Activated CD4-positive, alpha-beta memory T cell treated with anti-CD3 and anti-CD28 coated beads, Interleukin-2, amount 10 ng/mL, durations not matched to agents 7 days and 5 days (primary cell): ENCODE measurements at regions not wholly inside any gene's neighbourhood (a gene's known extent, or its start where the extent isn't known, plus 50 kb on each side); places are given as distances from the start of the nearest gene placed in this dataset.

ENCODE experiments used
- CTCF ChIA-PET: fragments of 350-600 bp; sonication (Branson Sonifier 250); formaldehyde crosslinking; loops from one replicate; lab custom pipeline; 2021; ENCODE audit warnings: antibody characterized with exemption, inconsistent platforms; lab: Charles Lee
- POLR2A ChIA-PET: fragments of 350-600 bp; sonication (Branson Sonifier 250); formaldehyde crosslinking; loops from one replicate; lab custom pipeline; 2021; ENCODE audit warnings: antibody characterized with exemption; lab: Charles Lee
- DNase-seq: peaks from one replicate; pipeline ENCODE4 v3.0.0-alpha.2; 2020
- H3K27ac Mint-ChIP-seq: one replicate; pipeline ENCODE4 v1.8.0; 2021; ENCODE audit warnings: mild to moderate bottlenecking, mixed read lengths
- H3K27me3 Mint-ChIP-seq: one replicate; pipeline ENCODE4 v1.8.0; 2021; ENCODE audit warnings: mixed read lengths
- H3K36me3 Mint-ChIP-seq: one replicate; pipeline ENCODE4 v1.8.0; 2021; ENCODE audit warnings: low read depth, mixed read lengths
- H3K4me1 Mint-ChIP-seq: one replicate; pipeline ENCODE4 v1.8.0; 2021; ENCODE audit warnings: mixed read lengths
- H3K4me3 Mint-ChIP-seq: one replicate; pipeline ENCODE4 v1.8.0; 2021; ENCODE audit warnings: mild to moderate bottlenecking, mixed read lengths
- H3K9me3 Mint-ChIP-seq: one replicate; pipeline ENCODE4 v1.8.0; 2021; ENCODE audit warnings: mixed read lengths

DNA sequence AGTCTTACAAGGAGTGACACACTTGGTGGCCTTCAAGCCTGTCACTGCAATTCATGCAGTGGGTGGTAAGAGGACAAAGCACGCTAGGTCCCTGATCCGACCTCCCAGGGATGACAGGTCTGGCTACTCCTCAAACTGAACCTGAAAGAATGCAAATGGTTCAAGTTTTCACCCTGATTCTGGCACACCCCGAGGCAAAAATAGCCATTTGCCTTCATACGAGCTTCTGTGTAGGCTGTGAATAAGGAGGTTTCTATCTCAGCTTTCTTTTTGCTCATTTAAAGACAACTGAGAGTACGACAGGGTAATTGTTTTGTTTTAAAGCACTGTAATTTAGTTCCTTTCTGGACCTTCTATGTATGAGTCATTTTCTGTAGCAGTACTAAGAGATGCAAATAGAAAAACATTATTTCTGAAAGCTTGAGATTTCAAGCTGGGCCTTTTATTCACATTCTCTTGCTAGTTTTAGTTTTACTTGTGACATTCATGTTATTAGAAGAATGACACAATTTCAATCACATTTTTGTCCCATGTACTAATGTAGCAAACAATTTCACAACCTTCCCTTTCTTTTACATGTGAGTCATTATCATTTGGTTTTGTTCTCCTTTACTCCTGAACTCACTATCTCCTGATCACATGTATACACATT is 56.6 kb upstream of the FDX1 start:
- no peak overlapping the region for H3K4me3 Mint-ChIP-seq
- DNase-seq = no peak
- no peaks in the 10 kb centered on the region for H3K27me3 Mint-ChIP-seq
- peak overlapping the region; percentile 64 for H3K27ac Mint-ChIP-seq
- no peaks in the 10 kb centered on the region for H3K36me3 Mint-ChIP-seq
- POLR2A ChIA-PET = interaction anchor here (0.6 to 1.0 kb wide), 2 partner anchors 24 to 77 kb away, joined by 3 read pairs; partner anchors contain the start of gene RDX
- no peaks in the 10 kb centered on the region for H3K9me3 Mint-ChIP-seq
- CTCF ChIA-PET = interaction anchor here (0.6 to 7.2 kb wide), 3 partner anchors 62 to 1536 kb away, joined by 3 to 68 read pairs (median 6); no protein-coding TSS in a partner anchor
- H3K4me1 Mint-ChIP-seq = peaks cover 17% of the 10 kb centered on the region

DNA sequence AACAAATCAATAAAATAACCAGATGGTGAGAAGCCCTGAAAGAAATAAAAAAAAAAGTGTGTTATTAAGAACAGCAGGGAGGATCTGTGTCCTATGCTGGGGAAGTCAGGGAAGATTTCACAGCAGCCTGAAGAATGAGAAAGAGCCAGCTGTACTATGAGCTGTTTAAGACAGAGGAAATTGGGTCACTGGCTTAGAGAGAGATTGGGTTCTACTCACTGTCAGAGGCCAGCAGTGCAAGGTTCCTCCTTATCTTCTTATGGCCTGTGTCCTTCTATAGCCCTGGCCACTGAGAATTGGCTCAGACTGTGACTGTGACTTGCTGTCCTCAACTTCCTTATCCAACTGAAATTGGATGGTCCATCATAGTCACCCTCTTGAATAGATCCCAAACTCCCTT is 54.8 kb upstream of the FDX1 start:
- Mint-ChIP-seq H3K36me3 (no peaks in the 10 kb centered on the region), H3K4me3 (no peak overlapping the region)
- POLR2A ChIA-PET = no interaction called here

DNA sequence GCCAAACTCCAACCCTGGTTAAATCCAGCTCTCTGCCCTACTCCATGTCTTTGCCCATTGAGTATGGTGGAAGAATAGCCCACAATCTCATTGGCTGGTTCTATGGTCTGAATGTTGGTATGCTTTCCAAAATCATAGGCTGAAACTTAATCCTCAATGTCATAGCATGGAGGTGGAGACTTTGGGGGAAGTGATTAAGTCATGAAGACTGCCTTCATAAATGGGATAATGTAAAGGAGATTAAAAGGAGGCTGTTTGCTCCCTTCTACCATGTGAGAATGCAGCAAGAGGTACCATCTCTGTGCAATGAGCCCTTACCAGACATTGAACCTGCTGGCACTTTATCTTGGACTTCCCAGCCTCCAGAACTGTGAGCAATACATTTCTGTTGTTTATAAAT is 54.4 kb upstream of the FDX1 start:
- DNase-seq = no peak
- H3K4me3 Mint-ChIP-seq = no peak overlapping the region
- H3K27ac Mint-ChIP-seq = no peak overlapping the region
- ChIA-PET POLR2A (no interaction called here), CTCF (interaction anchor here (0.5 to 7.2 kb wide), 6 partner anchors 13 to 178 kb away, joined by 3 to 68 read pairs (median 4); no protein-coding TSS in a partner anchor)
- H3K4me1 Mint-ChIP-seq = peaks cover 17% of the 10 kb centered on the region
- H3K9me3 Mint-ChIP-seq = no peaks in the 10 kb centered on the region
- no peaks in the 10 kb centered on the region for H3K36me3 Mint-ChIP-seq
- no peaks in the 10 kb centered on the region for H3K27me3 Mint-ChIP-seq

More for the DNA sequence above, 54.8 kb upstream of the FDX1 start:
- no peaks in the 10 kb centered on the region for H3K27me3 Mint-ChIP-seq
- CTCF ChIA-PET = interaction anchor here (0.5 to 7.2 kb wide), 6 partner anchors 12 to 177 kb away, joined by 3 to 68 read pairs (median 4); no protein-coding TSS in a partner anchor
- H3K9me3 Mint-ChIP-seq = no peaks in the 10 kb centered on the region
- DNase-seq = no peak
- H3K4me1 Mint-ChIP-seq = peaks cover 17% of the 10 kb centered on the region
- no peak overlapping the region for H3K27ac Mint-ChIP-seq

DNA sequence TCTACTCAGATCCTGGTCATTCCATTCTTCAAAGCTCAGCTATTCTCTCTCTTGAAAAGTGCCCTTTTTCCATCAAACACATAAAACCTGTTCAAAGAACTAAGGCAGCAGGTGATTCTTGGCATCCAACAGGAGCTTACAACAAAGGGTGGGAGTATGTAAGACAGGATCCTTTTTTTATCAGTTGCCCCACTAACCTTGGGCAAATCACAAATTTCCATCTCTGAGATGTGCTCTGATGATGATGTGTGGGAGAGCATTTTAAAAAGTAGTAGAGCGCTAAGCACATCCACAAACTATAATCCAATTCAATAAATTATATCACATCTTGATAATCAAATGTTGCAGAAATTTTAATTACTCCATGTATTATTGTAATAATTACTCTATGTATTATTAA is 53.7 kb upstream of the FDX1 start:
- H3K36me3 Mint-ChIP-seq = no peaks in the 10 kb centered on the region
- peaks cover 17% of the 10 kb centered on the region for H3K4me1 Mint-ChIP-seq
- no peak overlapping the region for H3K4me3 Mint-ChIP-seq
- no peak overlapping the region for H3K27ac Mint-ChIP-seq
- POLR2A ChIA-PET = no interaction called here
- no peak for DNase-seq
- CTCF ChIA-PET = interaction anchor here (1.1 to 7.2 kb wide), 4 partner anchors 14 to 178 kb away, joined by 4 to 68 read pairs (median 6); no protein-coding TSS in a partner anchor
- H3K9me3 Mint-ChIP-seq = no peaks in the 10 kb centered on the region
- no peaks in the 10 kb centered on the region for H3K27me3 Mint-ChIP-seq

DNA sequence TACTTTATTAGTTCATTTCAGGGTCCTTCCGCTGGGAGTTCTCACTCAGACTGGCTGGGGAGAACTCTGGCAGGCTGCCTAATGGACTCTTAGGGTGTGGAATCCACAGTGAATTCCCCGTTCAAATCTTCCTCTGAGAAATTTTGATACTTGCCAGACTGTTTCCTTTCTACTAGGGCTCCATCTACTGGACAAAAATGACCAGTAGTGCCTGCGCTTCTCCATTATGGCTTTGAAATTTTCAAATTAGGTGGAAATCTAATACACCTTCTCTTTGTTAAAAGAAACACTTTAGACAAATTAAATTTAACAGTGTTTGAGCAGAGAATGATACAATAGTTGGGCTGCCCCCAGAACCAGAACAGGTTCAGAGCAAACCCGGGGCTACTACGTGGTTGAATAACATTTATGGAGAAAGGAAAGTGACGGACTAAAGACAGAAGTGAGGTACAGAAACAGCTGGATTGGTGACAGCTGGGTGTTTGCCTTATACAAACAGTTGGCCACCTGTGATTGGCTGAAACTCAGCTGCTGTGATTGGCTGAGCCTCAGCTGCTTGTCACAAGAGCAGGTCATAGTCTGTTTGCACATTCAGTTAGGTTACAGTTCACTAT is 52.9 kb upstream of the FDX1 start:
- H3K9me3 Mint-ChIP-seq = no peaks in the 10 kb centered on the region
- no peak overlapping the region for H3K27ac Mint-ChIP-seq
- no peaks in the 10 kb centered on the region for H3K27me3 Mint-ChIP-seq
- peaks cover 19% of the 10 kb centered on the region for H3K4me1 Mint-ChIP-seq
- H3K4me3 Mint-ChIP-seq = no peak overlapping the region
- CTCF ChIA-PET = interaction anchor here (0.7 to 3.4 kb wide), 16 partner anchors 10 to 854 kb away, joined by 3 to 43 read pairs (median 4); no protein-coding TSS in a partner anchor
- no peak for DNase-seq
- no peaks in the 10 kb centered on the region for H3K36me3 Mint-ChIP-seq
- POLR2A ChIA-PET = no interaction called here

DNA sequence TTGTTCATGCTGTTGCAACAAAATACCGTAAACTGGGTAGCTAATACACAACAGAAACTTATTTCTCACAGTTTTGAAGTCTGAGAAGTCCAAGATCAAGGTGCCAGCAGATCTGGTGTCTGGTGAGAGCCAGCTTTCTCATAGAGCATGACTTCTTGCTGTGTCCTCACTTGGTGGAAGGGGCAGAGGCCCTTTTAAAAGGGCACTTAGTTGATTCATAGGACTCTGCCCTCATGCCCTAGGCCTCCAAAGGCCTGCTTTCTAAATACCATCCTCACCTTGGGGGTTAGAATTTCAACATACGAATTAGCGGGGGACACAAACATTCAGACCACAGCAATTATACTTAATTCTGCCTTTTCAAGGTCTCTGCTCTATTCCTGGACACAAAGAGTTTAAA is 52.3 kb upstream of the FDX1 start:
- Mint-ChIP-seq H3K36me3 (no peaks in the 10 kb centered on the region), H3K27me3 (no peaks in the 10 kb centered on the region), H3K4me1 (peaks cover 17% of the 10 kb centered on the region), H3K9me3 (no peaks in the 10 kb centered on the region), H3K27ac (no peak overlapping the region), H3K4me3 (no peak overlapping the region)
- no peak for DNase-seq
- CTCF ChIA-PET = interaction anchor here (0.7 to 3.4 kb wide), 18 partner anchors 9 to 853 kb away, joined by 3 to 43 read pairs (median 4); no protein-coding TSS in a partner anchor
- POLR2A ChIA-PET = no interaction called here

DNA sequence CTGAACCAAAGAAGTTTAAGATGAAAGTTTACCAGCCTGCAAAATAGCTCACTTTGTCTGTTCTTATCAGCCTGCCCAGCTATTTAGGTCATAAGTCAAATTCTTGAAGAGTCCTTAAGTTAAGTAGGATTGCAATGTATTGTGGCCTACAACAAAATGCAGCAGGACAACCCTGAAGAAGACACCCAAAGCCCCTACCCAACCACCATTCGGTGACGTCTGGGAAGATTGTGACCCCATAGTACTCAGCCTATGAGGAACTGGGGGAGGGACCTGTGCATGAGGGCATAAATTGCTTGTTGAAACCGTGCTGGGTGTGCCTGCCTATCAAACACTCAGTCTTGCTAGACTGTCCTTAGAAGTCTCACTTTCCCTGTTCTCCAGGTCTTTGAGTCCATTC is 50.5 kb upstream of the FDX1 start:
- CTCF ChIA-PET = interaction anchor here (3.4 kb wide), 1 partner anchor 179 kb away, joined by 43 read pairs; no protein-coding TSS in a partner anchor
- H3K36me3 Mint-ChIP-seq = no peaks in the 10 kb centered on the region
- H3K4me3 Mint-ChIP-seq = no peak overlapping the region
- POLR2A ChIA-PET = no interaction called here
- no peak for DNase-seq
- H3K27me3 Mint-ChIP-seq = no peaks in the 10 kb centered on the region
- H3K4me1 Mint-ChIP-seq = peaks cover 7% of the 10 kb centered on the region
- no peaks in the 10 kb centered on the region for H3K9me3 Mint-ChIP-seq
- no peak overlapping the region for H3K27ac Mint-ChIP-seq

DNA sequence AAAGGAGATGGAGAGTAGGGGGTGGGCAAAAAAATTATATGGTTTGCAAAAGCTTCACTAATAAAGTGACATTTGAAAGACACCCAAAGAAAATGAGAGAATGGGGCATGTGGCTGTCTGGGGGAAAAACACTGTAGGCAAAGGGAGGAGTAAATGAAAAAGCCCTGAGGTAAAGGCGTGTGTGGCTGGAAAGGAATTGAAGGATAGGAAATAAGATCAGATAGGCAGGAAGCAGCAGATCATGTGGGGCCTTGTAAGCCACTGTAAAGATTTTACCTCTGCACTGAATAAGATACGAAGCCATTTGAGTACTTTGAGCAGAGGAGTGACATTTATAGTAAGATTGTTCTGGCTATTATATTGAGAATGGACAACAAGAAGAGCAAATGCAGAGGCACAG is 49.8 kb upstream of the FDX1 start:
- CTCF ChIA-PET = interaction anchor here (3.4 kb wide), 1 partner anchor 180 kb away, joined by 43 read pairs; no protein-coding TSS in a partner anchor
- Mint-ChIP-seq H3K27ac (no peak overlapping the region), H3K4me3 (no peak overlapping the region), H3K9me3 (no peaks in the 10 kb centered on the region), H3K27me3 (no peaks in the 10 kb centered on the region), H3K36me3 (no peaks in the 10 kb centered on the region), H3K4me1 (peaks cover 7% of the 10 kb centered on the region)
- DNase-seq = no peak
- POLR2A ChIA-PET = no interaction called here
